HG02610 (cell line): ENCODE measurements at regions not wholly inside any gene's neighbourhood (a gene's known extent, or its start where the extent isn't known, plus 50 kb on each side); places are given as distances from the start of the nearest gene placed in this dataset.

Experiments used
- ATAC-seq: cut with Tn5 transposase; IDR thresholded peaks from one replicate; pipeline ENCODE4 v1.9.1; 2021; ENCODE audit warnings: mild to moderate bottlenecking, moderate library complexity; ENCODE audit not compliant: unreplicated experiment

DNA sequence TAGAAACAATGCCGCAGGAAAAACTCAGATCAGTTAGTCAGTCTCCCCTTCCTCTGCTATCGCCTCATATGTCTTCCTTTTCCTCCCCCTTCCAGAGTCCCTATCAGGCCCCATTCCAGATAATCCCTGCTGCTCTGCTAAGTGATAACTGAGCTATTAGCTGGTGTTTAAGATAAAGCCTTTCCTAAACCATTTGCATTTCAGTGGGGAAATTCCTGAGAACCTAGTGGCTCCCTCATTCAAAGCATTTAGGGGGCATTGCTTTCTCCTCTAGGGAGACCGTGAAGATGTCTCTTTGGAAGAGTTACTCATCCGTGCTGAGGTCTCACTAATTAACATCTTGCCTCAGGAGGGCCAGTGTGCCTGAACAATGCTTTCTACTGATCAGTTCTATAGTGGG is 401.6 kb downstream of the NPIPA7 start:
- no peak for ATAC-seq

DNA sequence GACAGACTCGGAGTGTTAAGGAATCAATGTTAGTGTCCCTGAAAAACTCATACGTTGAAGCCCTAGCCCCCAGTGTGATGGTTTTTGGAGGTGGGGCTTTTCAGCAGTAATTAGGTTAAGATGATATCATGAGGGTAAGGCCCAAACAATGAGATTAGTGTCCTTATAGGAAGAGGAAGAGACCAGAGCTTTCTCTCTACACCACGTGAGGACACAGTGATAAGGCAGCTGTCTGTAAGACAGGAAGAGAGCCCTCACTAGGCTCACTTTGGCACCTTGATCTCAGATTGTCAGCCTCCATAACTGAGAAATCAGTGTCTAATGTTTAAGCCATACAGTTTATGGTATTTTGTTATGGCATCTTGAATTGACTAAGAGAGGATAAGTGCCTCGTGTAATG is 403.2 kb downstream of the NPIPA7 start:
- no peak for ATAC-seq

DNA sequence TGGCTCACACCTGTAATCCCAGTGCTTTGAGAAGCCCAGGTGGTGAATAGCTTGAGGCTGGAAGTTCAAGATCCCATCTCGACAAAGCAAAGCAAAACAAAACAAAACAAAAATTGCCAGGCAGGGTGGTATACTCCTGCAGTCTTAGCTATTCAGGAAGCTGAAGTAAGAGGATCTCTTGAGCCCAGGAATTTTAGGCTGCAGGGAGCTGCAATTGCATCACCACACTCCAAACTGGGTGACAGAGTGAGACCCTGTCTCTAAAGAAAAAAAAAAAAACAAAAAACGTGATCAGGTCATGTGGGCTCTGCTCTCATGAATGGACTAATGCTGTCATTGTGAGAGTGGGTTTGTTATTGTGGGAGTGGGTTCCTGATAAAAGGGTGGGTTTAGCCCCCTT is 409.1 kb downstream of the NPIPA7 start:
- no peak for ATAC-seq

DNA sequence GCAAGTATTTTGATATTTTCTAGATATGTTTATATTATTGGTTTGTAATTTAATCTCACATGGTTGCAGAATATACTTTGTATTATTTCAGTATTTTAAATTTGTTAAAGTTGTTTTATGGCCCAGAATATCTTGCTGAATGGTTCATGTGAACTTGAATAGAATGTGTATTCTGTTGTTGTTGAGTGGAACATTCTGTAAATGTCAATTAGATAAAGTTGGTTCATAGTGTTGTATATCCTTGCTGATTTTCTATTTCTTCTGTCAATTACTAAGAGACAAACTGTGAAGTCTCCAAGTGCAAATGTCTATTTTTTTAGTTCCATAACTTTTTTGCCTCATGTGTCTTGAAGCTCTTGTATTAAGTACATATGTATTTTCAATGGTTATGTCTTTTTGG is 411.7 kb downstream of the NPIPA7 start:
- ATAC-seq, result no peak

DNA sequence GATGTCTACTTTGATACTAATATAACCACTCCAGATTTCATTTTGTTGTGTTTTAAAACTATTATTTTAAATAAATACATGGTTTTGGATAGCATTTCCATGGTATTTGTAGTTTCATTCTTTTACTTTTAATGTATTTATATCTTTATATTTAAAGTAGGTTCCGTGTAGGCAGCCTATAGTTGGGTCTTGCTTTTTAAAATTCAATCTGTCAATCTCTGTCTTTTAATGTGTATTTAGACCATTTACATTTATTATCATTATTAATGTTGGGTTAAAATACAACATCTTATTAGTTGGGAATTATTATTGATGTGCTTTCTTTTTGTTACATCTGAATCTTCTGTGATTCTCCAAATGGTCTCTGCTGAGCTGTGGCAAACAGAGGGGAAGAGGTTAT is 412.1 kb downstream of the NPIPA7 start:
- no peak for ATAC-seq

DNA sequence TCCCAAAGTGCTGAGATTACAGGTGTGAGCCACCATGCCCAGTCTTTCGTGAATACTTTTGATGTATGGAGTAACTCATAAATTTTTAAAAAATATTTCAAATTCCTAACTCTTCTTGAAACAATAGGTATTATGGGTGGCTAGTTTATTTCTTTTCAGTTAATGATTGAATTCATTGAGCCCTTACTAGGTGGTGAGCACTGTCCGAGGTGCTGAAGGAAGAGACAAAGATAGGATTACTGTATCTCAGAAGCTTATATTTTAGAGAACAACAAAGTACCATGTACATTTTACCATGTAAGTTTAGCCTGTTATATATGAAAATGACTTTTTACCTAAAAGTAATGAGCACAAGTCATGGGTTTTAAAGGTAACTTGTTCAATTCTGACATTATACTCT is 418.3 kb downstream of the NPIPA7 start:
- ATAC-seq, result no peak

DNA sequence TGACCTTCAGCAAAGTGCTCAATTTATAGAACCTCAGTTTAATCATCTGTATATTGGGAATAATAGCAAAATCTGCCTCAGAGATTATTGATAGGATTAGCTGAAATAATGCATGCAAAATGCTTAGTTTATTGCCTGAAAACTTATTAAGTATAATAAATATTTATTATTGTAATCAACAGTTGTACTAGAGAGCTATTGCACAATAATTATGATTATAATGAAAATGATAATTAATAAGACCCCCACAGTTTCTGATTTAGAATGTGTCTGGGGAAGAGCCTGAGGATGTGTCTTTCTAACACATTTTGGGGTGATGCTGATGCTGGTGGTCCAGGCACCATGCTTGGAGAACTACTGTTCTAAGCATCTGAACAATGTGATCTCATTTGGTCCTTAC is 419.6 kb downstream of the NPIPA7 start:
- ATAC-seq, result no peak

DNA sequence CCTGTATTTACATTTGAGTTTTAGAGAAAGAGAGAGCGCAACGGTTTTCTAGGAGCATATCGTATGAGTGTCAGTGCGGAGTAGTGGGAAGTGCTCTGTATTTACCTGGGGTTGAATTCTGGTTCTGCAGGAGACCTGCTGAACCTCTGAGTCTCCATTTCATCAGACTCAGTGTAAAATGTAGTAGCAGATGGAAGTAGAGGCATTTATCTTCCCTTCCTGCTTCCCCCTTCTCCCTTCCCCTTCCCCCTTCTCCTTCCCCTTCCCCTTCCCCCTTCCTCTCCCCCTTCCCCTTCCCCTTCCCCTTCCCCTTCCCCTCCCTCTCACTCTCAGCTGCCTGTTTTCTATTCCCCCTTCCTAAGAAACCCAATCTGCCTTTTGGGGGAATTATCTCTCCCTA is 426.9 kb downstream of the NPIPA7 start:
- ATAC-seq, result no peak

DNA sequence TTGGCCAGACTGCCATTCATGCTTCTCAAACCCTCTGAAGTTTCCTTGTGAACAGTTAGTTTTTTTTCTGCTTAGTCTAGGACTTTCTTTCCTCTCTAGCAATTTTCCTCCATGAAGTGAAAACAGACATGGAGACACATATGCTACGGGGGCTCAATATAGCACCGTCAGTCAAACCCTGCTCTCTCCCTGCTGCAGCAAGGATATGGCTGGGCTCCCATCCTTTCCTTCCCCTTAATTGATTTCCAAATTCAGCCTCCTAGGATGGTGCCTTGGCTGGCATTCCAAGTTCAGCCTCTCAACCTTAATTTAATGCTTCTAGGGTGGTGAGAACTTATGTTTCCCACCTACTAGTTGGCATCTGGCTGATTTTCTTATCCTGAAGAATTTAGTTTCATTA is 436.7 kb downstream of the NPIPA7 start:
- ATAC-seq, result no peak

DNA sequence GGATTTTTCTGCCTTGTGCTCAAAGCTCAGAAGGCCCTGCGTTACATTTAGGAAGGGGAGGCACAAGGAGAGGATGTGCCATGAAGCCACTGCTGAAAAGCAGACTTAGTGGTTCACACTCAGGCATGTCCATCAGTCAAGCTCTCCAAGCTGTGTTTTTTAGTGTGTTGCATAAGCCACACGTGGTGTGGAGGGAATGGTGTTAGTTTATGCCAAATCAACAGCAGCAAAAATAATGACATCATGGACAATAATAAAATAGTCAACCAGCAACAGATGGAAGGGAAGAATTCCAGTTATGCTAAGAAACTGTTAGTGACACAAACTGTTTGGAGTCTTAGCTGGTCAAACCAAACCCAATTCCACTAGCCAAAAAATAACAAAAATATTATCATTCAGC is 438.3 kb downstream of the NPIPA7 start:
- no peak for ATAC-seq

DNA sequence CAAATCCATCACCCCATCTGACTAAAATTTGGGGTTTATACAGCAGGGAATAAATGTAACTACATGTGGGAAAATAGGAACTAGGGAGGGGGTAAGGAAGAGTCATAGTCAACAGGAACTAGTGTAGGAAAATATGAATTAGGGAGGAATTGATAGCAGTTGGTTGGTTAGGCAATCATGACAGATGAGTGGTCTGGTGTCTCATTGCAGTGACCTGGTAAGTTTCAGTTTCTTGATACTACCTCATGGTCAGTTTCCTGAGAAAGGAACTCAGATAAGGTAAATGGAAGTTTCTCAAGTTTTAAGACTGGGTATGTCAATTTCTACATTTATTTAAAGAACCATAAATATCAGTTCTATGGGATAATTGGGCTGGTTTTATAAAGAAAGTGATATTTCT is 442.3 kb downstream of the NPIPA7 start:
- no peak for ATAC-seq

DNA sequence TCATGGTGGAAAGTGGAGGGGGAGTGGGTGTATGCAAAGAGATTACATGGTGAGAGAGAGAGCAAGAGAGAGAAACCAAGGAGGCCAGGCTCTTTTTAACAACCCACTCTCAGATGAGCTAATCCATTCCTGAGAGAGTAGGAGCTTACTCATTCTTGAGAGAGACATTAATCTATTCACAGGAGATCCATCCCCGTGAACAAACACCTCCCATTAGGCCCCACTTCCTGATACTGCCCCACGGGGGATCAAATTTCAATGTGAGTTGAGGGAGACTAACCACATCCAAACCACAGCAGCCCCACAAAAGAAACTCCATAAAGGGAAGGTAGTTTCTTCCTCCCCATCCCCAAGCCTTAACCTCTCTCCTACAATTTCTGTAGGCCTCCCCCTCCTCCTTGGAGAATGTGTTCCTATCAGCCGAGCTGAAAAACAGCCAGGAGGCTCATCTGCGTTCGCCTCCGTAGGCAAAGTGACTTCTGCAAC is 450.0 kb downstream of the NPIPA7 start:
- ATAC-seq, result no peak

DNA sequence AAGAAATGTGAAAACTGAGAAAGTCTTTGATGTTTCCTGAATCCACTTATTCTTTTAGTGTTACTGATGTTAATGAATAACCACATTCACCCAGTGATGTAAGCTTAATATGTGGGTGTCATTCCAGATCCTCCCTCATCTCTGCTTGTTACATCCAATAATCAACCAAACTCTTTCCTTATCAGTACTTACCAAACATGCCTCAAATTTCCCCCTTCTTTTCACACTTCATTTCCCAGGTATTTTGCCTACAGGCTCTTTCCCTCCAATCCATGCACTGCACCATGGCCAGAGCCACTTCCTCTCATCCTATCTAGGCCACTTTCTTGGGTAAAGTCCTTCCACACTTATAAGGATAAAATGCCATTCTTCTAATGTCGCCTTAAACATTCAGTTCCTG is 451.5 kb downstream of the NPIPA7 start:
- no peak for ATAC-seq

DNA sequence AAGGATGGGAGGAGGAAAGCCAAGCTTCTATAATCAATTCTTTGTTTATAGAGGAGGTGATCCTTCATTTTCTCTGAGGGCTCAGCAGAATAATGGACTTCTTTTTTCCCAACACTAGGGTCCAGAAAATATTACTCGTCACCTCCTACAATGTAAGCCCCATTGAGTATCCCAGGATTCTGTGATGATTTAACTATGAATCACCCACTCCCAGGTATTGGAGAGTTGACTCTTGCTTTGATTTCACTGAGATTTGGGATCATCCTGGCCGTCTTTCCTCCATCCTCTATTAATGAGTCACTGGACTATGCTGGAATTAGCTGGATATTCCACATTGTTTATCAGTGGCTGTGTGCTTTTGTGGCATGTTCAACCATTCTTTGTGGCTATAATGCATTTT is 452.0 kb downstream of the NPIPA7 start:
- ATAC-seq, result no peak

DNA sequence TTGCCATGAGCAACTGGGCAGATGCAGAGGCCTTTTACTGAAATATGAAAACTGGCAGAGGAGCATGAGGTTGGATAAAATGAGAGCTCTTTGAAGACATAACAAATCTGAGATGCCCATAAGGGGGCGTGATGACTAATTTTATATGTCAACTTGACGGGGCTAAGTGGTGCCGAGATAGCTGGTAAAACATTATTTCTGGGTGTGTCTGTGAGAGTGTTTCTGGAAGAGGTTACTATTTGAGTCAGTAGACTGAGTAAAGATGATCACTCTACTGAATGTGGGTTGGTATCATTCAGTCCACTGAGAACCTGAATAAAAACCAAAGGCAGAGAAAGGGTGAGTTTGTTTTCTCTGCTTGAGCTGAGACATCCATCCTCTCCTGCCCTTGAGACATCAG is 454.2 kb downstream of the NPIPA7 start:
- ATAC-seq, result no peak

DNA sequence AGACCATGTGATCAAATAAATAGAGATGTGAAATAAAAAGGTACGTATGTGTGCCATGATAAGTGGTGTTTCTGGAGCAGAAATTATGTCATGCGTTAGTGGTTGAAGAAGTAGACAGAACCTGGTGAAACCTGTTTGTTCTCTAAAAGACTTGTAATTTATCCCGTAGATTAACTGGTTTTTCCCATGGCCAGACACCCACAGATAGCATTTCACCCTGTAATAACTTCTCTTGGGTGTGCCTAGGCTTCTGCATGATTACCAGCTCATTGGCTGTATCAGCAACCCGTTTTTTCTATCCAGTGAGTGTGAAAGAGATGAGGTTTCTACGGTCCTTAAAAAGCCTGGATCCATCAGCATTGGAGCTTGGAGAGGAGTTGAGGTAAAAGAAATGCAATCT is 471.3 kb downstream of the NPIPA7 start:
- no peak for ATAC-seq

DNA sequence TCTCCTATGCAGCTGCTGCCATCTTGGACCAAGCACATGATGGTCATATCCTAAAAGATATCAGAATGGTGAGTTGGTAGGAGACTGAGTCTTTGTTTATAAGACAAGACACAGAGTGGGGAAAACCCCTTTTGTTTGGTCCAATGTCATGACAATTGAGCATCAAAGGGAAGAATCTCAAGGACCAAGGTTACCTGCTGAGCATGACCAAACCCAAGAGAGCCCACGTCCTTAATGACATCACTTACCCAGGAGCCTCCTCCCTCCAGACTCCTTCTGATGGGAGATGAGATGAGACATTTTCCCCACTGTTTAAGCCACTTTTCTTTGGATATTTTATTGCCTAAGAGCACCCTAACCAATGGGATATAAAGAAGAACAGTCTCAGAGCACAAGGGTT is 478.1 kb downstream of the NPIPA7 start:
- no peak for ATAC-seq

DNA sequence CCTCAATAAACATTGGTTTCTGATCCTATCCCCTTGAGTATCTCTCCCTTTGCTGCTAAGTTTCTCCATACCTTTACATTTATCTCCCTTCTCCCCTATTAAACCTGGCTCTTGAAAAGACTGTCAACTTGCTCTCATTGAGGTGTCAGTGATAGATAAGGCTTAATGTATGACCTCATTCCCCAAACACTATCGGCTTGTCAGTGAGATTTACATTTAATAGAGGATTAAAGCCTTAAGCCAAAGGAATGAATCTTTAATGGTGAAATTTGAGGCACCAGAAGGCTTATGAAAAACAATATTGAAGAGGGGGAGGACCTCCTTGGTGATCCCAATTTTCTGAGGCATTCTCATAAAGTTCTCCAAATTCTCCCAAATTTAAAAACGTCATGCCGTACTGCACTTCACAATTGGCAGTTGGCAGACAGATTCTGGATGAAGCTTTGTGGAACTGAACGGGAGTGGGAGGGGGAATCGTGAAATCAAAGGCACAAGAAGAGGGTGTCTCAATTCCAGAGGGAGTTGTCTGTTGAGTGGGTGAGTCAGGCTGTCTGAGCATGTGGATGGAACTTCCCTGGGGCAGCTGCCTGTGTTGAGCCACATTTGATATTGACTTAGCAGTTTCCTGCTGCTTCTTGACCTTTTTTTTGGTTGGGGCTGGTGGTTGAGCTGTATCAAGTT is 478.8 kb downstream of the NPIPA7 start:
- no peak for ATAC-seq

DNA sequence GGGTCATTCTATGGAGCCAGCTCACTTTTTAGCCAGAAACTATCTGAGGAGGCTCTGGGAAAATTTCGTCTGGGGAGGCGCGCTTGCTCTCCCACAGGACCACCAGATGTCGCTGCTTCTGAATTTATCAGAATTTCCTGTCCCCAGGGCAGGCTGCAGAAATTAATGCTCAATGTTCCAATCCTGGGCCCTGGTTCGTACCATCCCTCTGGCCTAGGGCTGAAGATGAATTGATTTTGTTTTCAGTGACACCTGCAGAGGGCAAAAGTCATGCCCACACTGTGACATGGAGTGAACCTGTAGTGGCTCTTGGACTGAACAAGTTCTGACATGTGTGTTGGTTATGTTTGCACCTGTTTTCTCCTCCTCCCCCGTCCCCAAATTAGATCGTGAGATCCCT is 482.6 kb downstream of the NPIPA7 start:
- ATAC-seq, result no peak

DNA sequence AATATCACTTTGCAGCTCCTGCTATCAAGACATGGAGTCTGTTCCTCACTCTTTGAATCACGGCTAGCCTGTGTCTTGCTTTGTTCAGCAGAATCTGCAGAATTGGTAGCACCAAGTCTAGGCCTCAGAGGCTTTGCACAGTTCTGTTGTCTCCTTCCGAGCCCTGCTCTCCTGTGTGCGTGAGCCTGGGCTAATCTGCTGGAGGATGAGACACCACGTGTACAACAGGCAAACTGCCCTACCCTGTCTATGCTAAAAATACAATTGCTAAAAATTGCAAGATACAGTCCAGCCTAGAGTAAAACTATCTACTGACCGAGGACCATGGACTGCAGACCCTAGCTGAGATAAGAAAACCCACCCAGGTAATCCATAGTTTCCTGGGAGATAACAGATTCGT is 484.7 kb downstream of the NPIPA7 start:
- ATAC-seq, result no peak

DNA sequence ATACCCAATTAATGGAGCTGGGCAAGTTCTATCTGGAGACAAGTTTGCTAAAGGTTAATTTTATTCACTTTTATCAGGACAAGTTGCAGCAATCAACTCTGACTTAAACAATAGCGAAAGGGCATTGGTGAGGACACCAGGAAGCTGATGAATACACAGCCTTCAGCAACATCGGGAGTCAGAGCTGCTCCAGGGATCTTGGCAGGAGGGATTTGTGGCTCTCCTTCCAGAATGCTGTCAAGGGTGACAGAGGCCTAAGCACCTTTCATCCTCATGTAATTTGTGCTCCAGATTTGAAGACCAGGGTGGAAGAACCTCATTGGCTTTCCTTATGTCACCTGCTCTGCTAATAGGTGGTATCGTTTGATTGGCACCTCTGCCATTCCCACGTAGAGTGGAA is 485.6 kb downstream of the NPIPA7 start:
- no peak for ATAC-seq

DNA sequence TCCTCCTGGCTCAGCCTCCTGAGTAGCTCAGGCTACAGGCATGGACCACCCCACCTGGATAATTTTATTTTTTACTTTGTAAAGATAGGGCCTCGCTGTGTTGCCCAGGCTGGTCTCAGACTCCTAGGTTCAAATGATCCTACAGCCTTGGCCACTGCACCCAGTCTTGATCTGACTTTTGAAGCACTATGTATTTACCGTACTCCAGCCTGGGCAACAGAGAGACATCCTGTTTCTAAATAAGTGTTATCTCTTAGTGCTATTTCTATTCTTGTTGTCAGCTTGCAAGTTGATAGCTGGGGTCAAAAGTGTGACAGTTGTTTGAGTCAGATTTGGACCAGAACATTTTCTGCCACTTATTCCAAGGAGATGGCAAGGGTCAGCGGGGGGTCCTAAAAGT is 486.4 kb downstream of the NPIPA7 start:
- no peak for ATAC-seq

DNA sequence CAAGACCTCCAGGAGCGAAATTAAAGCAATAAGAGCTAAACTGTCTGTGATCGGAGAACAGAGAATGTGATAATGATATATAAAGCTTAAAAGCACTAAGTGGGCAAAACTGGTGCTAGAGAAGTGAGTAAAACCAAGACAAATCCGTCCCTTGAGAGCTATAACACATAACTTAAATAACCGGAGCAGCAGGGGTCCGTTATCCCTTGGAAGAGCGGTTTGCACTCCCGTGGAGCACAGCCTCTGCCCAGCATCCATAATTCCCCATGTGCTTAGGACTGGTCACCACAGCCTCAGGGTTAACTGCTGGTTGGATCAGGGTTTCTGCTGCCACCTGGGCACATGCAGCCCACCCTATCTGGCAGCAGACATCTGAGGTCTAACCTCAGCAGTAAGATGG is 489.0 kb downstream of the NPIPA7 start:
- no peak for ATAC-seq
